ENCODE measurements at regions not wholly inside any gene's neighbourhood (a gene's known extent, or its start where the extent isn't known, plus 50 kb on each side); places are given as distances from the start of the nearest gene placed in this dataset.
A peak's percentile ranks its signal among the peaks of the same experiment; 100 is the strongest.

DNA sequence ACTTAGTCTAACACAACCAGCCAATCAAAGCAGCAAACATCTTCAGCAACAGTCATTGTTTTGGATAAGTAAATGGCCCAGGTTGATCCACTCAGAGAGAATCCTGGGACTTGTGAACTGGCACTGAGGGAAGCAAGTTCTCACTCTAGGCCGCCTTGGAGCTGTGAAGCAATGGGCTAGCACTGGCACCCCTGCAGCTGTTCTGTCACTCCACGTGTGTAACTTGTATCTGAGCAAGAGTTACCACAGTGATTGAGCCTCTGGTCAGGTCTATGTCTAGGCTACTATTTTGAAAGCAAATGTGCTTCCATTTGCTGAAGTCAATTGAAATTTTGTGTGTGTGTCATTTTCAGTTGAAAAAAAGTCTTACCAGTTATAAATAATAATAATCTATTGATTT lies 57.2 kb upstream of the HS3ST1 start:
- DNase-seq (ENCODE audit: low read depth), result no peak

- DNase-seq (ENCODE audit: low read depth), result no peak
These were observed 55.8 kb upstream of the HS3ST1 start for GRCh38 chr4:11484531-11484930.

DNA sequence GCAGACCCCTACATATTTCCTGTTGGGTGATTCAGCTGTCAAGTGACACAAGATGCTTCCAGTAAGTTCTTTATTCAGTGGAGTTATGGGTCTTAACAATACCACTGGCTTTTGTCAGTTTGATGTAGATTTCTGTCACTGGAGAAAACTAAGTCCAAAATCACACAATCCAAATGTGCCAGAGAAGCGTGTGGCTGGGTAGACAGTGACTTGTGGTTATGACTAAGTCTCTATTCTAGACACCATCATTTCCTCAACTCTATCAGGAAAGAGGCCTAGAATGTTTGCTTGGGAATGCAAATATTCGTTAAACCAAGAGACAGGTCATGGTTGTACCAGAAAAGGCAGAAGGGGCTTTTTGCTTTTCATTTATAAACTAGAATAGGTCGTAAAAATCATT lies 54.4 kb upstream of the HS3ST1 start:
- no peak for DNase-seq (ENCODE audit: low read depth)

DNA sequence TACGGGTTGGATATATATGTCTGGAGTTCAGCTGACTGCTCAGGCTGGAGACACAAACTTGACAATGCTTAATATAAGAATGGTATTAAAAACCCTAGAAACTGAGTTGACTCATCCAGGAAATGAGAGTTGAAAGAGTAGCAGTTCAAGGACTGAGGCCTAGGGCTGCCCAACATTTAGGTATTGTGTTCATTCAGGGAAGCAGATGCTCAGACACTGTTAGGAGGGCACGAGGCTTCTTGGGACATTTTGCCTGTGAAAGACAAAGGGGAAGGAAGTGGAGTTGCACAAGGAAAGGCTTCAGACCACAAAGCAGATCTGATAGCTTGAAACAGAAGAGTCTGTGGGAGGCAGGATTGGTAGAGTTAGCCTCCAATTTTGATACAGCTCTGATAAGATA lies 52.0 kb upstream of the HS3ST1 start:
- DNase-seq (ENCODE audit: low read depth), result peak; percentile 77
